RWPE2 (cell line): ENCODE measurements at regions not wholly inside any gene's neighbourhood (a gene's known extent, or its start where the extent isn't known, plus 50 kb on each side); places are given as distances from the start of the nearest gene placed in this dataset.

ENCODE experiments used
- ATAC-seq: fragments of 200-7000 bp; cut with Tn5 transposase; 3 replicates; pipeline ENCODE4 v1.9.1; 2021; ENCODE audit warnings: low read depth
- DNase-seq: peaks from one replicate; pipeline ENCODE4 v3.0.0-alpha.2; 2020; ENCODE audit warnings: low spot score
- H3K27ac ChIP-seq: fragments of 450-650 bp; 2 replicates; pipeline ENCODE4 v1.5.1; 2017; ENCODE audit warnings: mild to moderate bottlenecking; ENCODE audit not compliant: poor library complexity, severe bottlenecking
- H3K27me3 ChIP-seq: fragments of 250-450 bp; sonication (Bioruptor Pico); 2 replicates; pipeline ENCODE4 v1.5.1; 2021; ENCODE audit warnings: mild to moderate bottlenecking, moderate library complexity; ENCODE audit not compliant: insufficient read depth, poor library complexity, severe bottlenecking
- H3K36me3 ChIP-seq: fragments of 250-450 bp; sonication (Bioruptor Pico); 2 replicates; pipeline ENCODE4 v1.5.1; 2020; ENCODE audit warnings: low read depth, mild to moderate bottlenecking, moderate library complexity
- H3K4me1 ChIP-seq: fragments of 250-450 bp; sonication (Bioruptor Pico); 2 replicates; pipeline ENCODE4 v1.5.1; 2021; ENCODE audit warnings: mild to moderate bottlenecking, moderate library complexity; ENCODE audit not compliant: insufficient read depth, poor library complexity, severe bottlenecking
- H3K4me3 ChIP-seq: fragments of 250-450 bp; sonication (Bioruptor Pico); 2 replicates; pipeline ENCODE4 v1.5.1; 2021; ENCODE audit warnings: mild to moderate bottlenecking, moderate library complexity; ENCODE audit not compliant: severe bottlenecking
- H3K9me3 ChIP-seq: fragments of 250-450 bp; sonication (Bioruptor Pico); 2 replicates; pipeline ENCODE4 v1.5.1; 2021; ENCODE audit warnings: mild to moderate bottlenecking, moderate library complexity; ENCODE audit not compliant: severe bottlenecking
- CTCF ChIP-seq: fragments of 450-650 bp; IDR thresholded peaks from one replicate; pipeline ENCODE4 v1.5.1; 2017; ENCODE audit warnings: mild to moderate bottlenecking, moderate library complexity; ENCODE audit not compliant: poor library complexity, severe bottlenecking

- no peaks in the 10 kb centered on the region for H3K9me3 ChIP-seq
- H3K27ac ChIP-seq: no peak overlapping the region
- no peaks in the 10 kb centered on the region for H3K4me1 ChIP-seq
- TF ChIP-seq CTCF: no peak
- H3K27me3 ChIP-seq: peaks cover 3% of the 10 kb centered on the region
- H3K36me3 ChIP-seq: no peaks in the 10 kb centered on the region
- ATAC-seq (no peak), DNase-seq (no peak)
- H3K4me3 ChIP-seq: no peak overlapping the region
Measured at GRCh38 chr1:70536708-70537366, 125.8 kb downstream of the CTH start.

GRCh38 chr1:70537788-70538187, 126.7 kb downstream of the CTH start:
- Histone ChIP-seq H3K27me3 (peaks cover 3% of the 10 kb centered on the region), H3K27ac (no peak overlapping the region), H3K4me1 (no peaks in the 10 kb centered on the region), H3K36me3 (no peaks in the 10 kb centered on the region), H3K4me3 (no peak overlapping the region), H3K9me3 (no peaks in the 10 kb centered on the region)
- no peak for TF ChIP-seq CTCF
- no peak for DNase-seq
- ATAC-seq: no peak

GRCh38 chr1:70542030-70542429, 131.0 kb downstream of the CTH start:
- peaks cover under 1% of the 10 kb centered on the region for H3K27me3 ChIP-seq
- no peaks in the 10 kb centered on the region for H3K4me1 ChIP-seq
- no peak overlapping the region for H3K4me3 ChIP-seq
- TF ChIP-seq CTCF: no peak
- no peak for ATAC-seq
- H3K27ac ChIP-seq: no peak overlapping the region
- H3K9me3 ChIP-seq: no peaks in the 10 kb centered on the region
- no peak for DNase-seq
- H3K36me3 ChIP-seq: no peaks in the 10 kb centered on the region

- Histone ChIP-seq H3K27me3 (no peaks in the 10 kb centered on the region), H3K4me1 (no peaks in the 10 kb centered on the region), H3K4me3 (no peak overlapping the region), H3K27ac (no peak overlapping the region), H3K36me3 (no peaks in the 10 kb centered on the region), H3K9me3 (no peaks in the 10 kb centered on the region)
- TF ChIP-seq CTCF: no peak
- ATAC-seq: no peak
- DNase-seq: no peak
Measured at GRCh38 chr1:70542856-70543255, 131.8 kb downstream of the CTH start.

- no peak overlapping the region for H3K27ac ChIP-seq
- ATAC-seq (no peak), DNase-seq (no peak)
- H3K36me3 ChIP-seq: no peaks in the 10 kb centered on the region
- H3K4me3 ChIP-seq: no peak overlapping the region
- H3K4me1 ChIP-seq: no peaks in the 10 kb centered on the region
- no peak for TF ChIP-seq CTCF
- H3K27me3 ChIP-seq: no peaks in the 10 kb centered on the region
- H3K9me3 ChIP-seq: no peaks in the 10 kb centered on the region
Measured at GRCh38 chr1:70546726-70547125, 135.7 kb downstream of the CTH start.
